HAP-1 (cell line): ENCODE measurements at regions not wholly inside any gene's neighbourhood (a gene's known extent, or its start where the extent isn't known, plus 50 kb on each side); places are given as distances from the start of the nearest gene placed in this dataset.

Source experiments
- DNase-seq, 2 experiments: peaks; one replicate each; pipeline ENCODE4 v3.0.0-alpha.2; 2016 to 2020; ENCODE audit warnings: low spot score in 2 of 2
- H3K27me3 ChIP-seq: fragments of 250-450 bp; sonication (Bioruptor Pico); 2 replicates; pipeline ENCODE4 v1.5.1; 2020; ENCODE audit warnings: low read depth, mild to moderate bottlenecking, moderate library complexity
- H3K36me3 ChIP-seq: fragments of 250-450 bp; sonication (Bioruptor Pico); replicated peaks from 2 replicates; pipeline ENCODE4 v1.5.1; 2020; ENCODE audit warnings: mild to moderate bottlenecking
- H3K4me1 ChIP-seq: fragments of 250-450 bp; sonication (Bioruptor Pico); 2 replicates; pipeline ENCODE4 v1.5.1; 2020; ENCODE audit warnings: mild to moderate bottlenecking
- H3K4me3 ChIP-seq: fragments of 250-450 bp; sonication (Bioruptor Pico); 2 replicates; pipeline ENCODE4 v1.5.1; 2020; ENCODE audit warnings: mild to moderate bottlenecking, moderate library complexity
- H3K9me3 ChIP-seq: fragments of 250-450 bp; sonication (Bioruptor Pico); 2 replicates; pipeline ENCODE4 v1.5.1; 2020; ENCODE audit warnings: mild to moderate bottlenecking, moderate library complexity
- in situ Hi-C: fragments of 300-500 bp; cut with MboI; formaldehyde crosslinking; loops from 3 replicates; pipeline ENCODE4 v1.14.3; 2020; ENCODE audit warnings: low sequenced_read_pairs, inconsistent platforms, mixed read lengths

DNA sequence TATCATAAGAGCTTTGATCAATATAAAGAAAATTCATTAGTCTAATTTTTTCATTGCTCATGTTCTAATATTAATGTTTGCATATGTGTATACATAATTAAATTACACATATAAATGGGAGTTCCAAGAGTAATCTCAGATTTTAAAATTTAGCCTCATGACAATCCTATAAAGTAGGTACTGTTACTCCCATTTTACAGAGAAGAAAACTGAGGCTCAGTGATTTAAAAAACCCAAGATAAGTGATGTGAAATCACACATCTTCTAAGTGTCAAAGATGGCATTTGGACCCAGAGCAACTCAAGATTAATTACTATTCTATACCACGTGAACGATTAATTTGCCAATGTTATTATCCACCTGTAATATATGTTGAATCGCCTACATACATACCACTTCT is 122.3 kb downstream of the TM2D1 start:
- no peak overlapping the region for H3K4me3 ChIP-seq
- no peaks in the 10 kb centered on the region for H3K9me3 ChIP-seq
- no peaks in the 10 kb centered on the region for H3K36me3 ChIP-seq
- no peak for DNase-seq
- H3K4me1 ChIP-seq: no peaks in the 10 kb centered on the region
- H3K27me3 ChIP-seq: peaks cover 5% of the 10 kb centered on the region; the same call in 1 of the 2 replicates
- in situ Hi-C loops: no loop called here

- H3K4me3 ChIP-seq: no peak overlapping the region
- H3K4me1 ChIP-seq: no peaks in the 10 kb centered on the region
- peaks cover 3% of the 10 kb centered on the region; the same call in 1 of the 2 replicates for H3K27me3 ChIP-seq
- H3K36me3 ChIP-seq: no peaks in the 10 kb centered on the region
- in situ Hi-C loops: no loop called here
- no peak for DNase-seq
- H3K9me3 ChIP-seq: no peaks in the 10 kb centered on the region
Measured at GRCh38 chr1:61597601-61598000, 127.3 kb downstream of the TM2D1 start.

GRCh38 chr1:61593331-61593730 is 131.6 kb downstream of the TM2D1 start:
- Histone ChIP-seq H3K4me1 (no peaks in the 10 kb centered on the region), H3K36me3 (no peaks in the 10 kb centered on the region), H3K9me3 (no peaks in the 10 kb centered on the region), H3K4me3 (no peak overlapping the region), H3K27me3 (no peaks in the 10 kb centered on the region; the same call in 1 of the 2 replicates)
- in situ Hi-C loops: no loop called here
- DNase-seq: no peak

DNA sequence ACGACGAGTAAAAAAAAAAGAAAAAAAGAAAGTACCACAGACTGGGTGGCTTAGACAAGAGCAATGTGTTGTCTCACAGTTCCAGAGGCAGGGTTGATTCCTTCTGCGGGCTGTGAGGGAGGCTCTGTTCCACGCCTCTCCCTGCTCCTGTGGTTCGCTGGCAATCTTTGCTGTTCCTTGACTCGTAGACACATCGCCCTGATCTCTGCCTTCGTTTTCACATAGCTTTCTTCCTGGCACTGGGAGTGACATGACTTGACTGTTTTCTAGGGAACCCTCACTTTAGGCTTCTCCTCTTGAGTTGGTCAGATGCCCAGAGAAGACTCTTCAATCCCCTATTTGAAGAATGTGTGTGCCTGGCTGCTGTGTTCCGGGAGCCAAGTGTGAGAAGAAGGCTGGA is 133.6 kb downstream of the TM2D1 start:
- in situ Hi-C loops: no loop called here
- DNase-seq: no peak
- no peaks in the 10 kb centered on the region for H3K27me3 ChIP-seq
- H3K9me3 ChIP-seq: no peaks in the 10 kb centered on the region
- H3K36me3 ChIP-seq: no peaks in the 10 kb centered on the region
- H3K4me3 ChIP-seq: no peak overlapping the region
- no peaks in the 10 kb centered on the region for H3K4me1 ChIP-seq

GRCh38 chr1:61588736-61589672 is 135.9 kb downstream of the TM2D1 start:
- peak; percentile 63 to 84 for DNase-seq
- in situ Hi-C loops: loop anchor here (10.0 kb wide), 1 partner anchor 614 kb away; no protein-coding TSS in a partner anchor
- H3K27me3 ChIP-seq: no peaks in the 10 kb centered on the region
- no peak overlapping the region for H3K4me3 ChIP-seq
- no peaks in the 10 kb centered on the region for H3K9me3 ChIP-seq
- no peaks in the 10 kb centered on the region for H3K36me3 ChIP-seq
- H3K4me1 ChIP-seq: no peaks in the 10 kb centered on the region

GRCh38 chr1:61585714-61586113 is 139.2 kb downstream of the TM2D1 start:
- no peaks in the 10 kb centered on the region for H3K4me1 ChIP-seq
- no peaks in the 10 kb centered on the region for H3K36me3 ChIP-seq
- in situ Hi-C loops: loop anchor here (10.0 kb wide), 1 partner anchor 611 kb away; no protein-coding TSS in a partner anchor
- H3K9me3 ChIP-seq: no peaks in the 10 kb centered on the region
- 0 out of 2 replicates have a peak, but pooled peaks cover 3% of the 10 kb centered on the region for H3K27me3 ChIP-seq
- no peak for DNase-seq
- H3K4me3 ChIP-seq: no peak overlapping the region

- DNase-seq: no peak
- H3K4me3 ChIP-seq: no peak overlapping the region
Measured at GRCh38 chr1:61583703-61584102, 141.2 kb downstream of the TM2D1 start.

DNA sequence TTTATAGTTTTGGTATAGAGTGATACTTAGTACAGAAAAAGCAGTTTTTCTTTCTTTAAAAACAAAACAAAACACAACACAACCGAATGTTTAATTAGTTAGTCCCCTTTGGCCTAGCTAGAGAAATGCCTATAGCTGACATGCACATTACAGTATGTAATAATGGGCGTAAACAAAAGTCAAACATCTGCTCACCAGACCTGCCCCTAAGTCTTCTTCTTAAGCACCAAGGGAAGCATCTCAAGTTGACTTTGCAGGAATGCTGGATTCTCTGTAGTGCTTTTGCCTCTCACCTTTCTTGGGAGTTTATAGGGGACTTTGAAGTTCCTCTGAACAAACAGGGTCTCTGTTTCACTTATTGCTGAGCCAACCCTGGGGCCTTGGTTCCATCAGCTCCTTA is 143.7 kb downstream of the TM2D1 start:
- DNase-seq: no peak
- no peaks in the 10 kb centered on the region for H3K4me1 ChIP-seq
- H3K27me3 ChIP-seq: 0 out of 2 replicates have a peak, but pooled peaks cover 3% of the 10 kb centered on the region
- in situ Hi-C loops: loop anchor here (10.0 kb wide), 1 partner anchor 606 kb away; no protein-coding TSS in a partner anchor
- no peak overlapping the region for H3K4me3 ChIP-seq
- no peaks in the 10 kb centered on the region for H3K9me3 ChIP-seq
- no peaks in the 10 kb centered on the region for H3K36me3 ChIP-seq

More at GRCh38 chr1:61583703-61584102, 141.2 kb downstream of the TM2D1 start:
- H3K9me3 ChIP-seq: no peaks in the 10 kb centered on the region
- in situ Hi-C loops: loop anchor here (10.0 kb wide), 1 partner anchor 609 kb away; no protein-coding TSS in a partner anchor
- 0 out of 2 replicates have a peak, but pooled peaks cover 3% of the 10 kb centered on the region for H3K27me3 ChIP-seq
- H3K4me1 ChIP-seq: no peaks in the 10 kb centered on the region
- H3K36me3 ChIP-seq: no peaks in the 10 kb centered on the region

DNA sequence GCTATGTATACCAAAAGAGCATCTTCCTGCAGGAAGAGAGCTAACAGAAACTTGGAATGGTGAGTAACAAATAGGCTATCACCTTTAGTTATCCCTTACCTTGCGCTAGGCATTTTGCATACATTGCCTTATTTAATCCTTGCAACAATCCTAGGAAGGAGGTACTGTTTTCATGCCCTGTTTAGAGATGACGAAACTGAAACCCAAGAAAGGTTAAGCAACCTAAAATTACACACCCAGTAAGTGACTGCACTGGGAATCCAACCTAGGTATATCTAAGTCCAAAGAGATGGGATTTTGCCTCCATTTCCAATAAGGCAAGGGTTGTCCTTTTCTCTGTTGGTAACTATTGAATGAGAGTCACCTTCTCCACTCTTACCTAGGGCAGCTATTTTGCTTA is 144.5 kb downstream of the TM2D1 start:
- no peaks in the 10 kb centered on the region for H3K9me3 ChIP-seq
- 0 out of 2 replicates have a peak, but pooled peaks cover 3% of the 10 kb centered on the region for H3K27me3 ChIP-seq
- no peak for DNase-seq
- H3K4me3 ChIP-seq: no peak overlapping the region
- no peaks in the 10 kb centered on the region for H3K4me1 ChIP-seq
- no peaks in the 10 kb centered on the region for H3K36me3 ChIP-seq
- in situ Hi-C loops: loop anchor here (10.0 kb wide), 1 partner anchor 606 kb away; no protein-coding TSS in a partner anchor

DNA sequence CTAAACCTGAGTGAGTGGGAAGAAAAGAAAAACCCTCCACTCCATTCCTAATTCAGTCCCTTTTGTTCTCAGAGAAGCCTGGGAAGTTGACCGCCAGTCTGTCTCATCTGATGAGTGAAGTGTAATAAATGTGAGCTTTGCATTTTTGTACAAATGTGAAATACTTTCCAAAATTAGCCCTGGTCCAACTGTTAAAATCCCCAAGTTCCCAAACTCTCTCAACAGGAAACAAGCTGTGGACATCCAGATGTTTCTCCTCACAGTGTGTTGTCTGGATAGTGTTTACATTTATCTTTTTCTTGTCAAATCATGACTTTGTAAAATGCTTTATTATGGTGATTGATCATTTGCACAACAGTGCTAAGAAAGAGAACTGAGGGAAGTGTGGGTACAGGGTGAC is 145.1 kb downstream of the TM2D1 start:
- no peak overlapping the region for H3K4me3 ChIP-seq
- H3K9me3 ChIP-seq: no peaks in the 10 kb centered on the region
- in situ Hi-C loops: loop anchor here (10.0 kb wide), 1 partner anchor 605 kb away; no protein-coding TSS in a partner anchor
- H3K4me1 ChIP-seq: no peaks in the 10 kb centered on the region
- peak in 1 of 2 experiments; percentile 13 for DNase-seq
- no peaks in the 10 kb centered on the region for H3K36me3 ChIP-seq
- 0 out of 2 replicates have a peak, but pooled peaks cover 3% of the 10 kb centered on the region for H3K27me3 ChIP-seq

DNA sequence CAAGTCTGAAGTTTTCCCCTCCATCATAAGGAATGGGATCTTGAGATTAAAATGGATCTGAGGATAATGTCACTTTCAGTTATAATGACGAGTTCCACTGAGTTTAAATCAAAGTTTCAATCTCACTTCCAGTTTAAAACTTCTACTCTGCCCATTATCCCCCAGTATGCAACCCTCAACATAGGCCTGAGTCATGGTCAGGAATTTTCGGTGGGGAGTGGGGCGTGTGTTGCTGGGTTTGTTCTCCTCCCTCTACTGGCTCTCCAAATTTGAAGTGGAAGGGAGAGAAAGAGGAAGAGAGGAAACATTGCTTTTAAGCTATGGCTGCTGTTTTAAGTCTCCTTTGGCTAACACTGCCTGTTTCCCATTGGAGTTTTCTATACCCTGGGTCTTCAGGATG is 152.9 kb downstream of the TM2D1 start:
- in situ Hi-C loops: no loop called here
- DNase-seq: no peak
- Histone ChIP-seq H3K36me3 (no peaks in the 10 kb centered on the region), H3K4me3 (no peak overlapping the region), H3K4me1 (no peaks in the 10 kb centered on the region), H3K9me3 (peaks cover 2% of the 10 kb centered on the region; the same call in 1 of the 2 replicates), H3K27me3 (no peaks in the 10 kb centered on the region)

DNA sequence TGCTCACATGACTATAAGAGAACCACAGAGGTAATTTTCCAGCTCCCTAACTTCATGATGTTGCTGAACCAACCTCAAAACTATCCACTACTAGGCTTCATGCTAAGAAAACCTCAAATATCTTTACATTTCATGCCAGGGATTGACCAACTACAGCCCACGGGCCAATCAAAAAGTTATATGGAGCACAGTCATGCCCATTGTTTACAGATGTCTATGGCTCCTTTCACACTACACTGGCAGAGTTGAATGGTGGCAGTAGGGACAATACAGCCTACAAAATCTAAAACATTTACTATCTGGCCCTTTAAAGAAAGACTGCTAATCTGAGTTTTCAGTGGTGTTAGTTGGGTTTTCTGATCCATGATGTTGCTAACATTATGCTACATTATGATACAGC is 154.8 kb downstream of the TM2D1 start:
- no peaks in the 10 kb centered on the region for H3K27me3 ChIP-seq
- in situ Hi-C loops: no loop called here
- H3K4me1 ChIP-seq: no peaks in the 10 kb centered on the region
- no peak overlapping the region for H3K4me3 ChIP-seq
- H3K36me3 ChIP-seq: no peaks in the 10 kb centered on the region
- no peak for DNase-seq
- H3K9me3 ChIP-seq: peaks cover 10% of the 10 kb centered on the region

- in situ Hi-C loops: no loop called here
- no peak for DNase-seq
- no peaks in the 10 kb centered on the region for H3K27me3 ChIP-seq
- H3K9me3 ChIP-seq: peaks cover 10% of the 10 kb centered on the region
- H3K36me3 ChIP-seq: no peaks in the 10 kb centered on the region
- H3K4me3 ChIP-seq: no peak overlapping the region
- H3K4me1 ChIP-seq: no peaks in the 10 kb centered on the region
Measured at GRCh38 chr1:61569303-61569621, 155.7 kb downstream of the TM2D1 start.
